ENCODE measurements at regions not wholly inside any gene's neighbourhood (a gene's known extent, or its start where the extent isn't known, plus 50 kb on each side); places are given as distances from the start of the nearest gene placed in this dataset.
A peak's percentile ranks its signal among the peaks of the same experiment; 100 is the strongest.

GRCh38 chr11:13891911-13892310, 70.6 kb upstream of the SPON1 start:
- no peak overlapping the region for H3K4me2 ChIP-seq (ENCODE audit: low read depth, low read length)
- no peak overlapping the region for H3K4me3 ChIP-seq (ENCODE audit: low read length)
- H3K9me2 ChIP-seq (replicated peaks; ENCODE audit: insufficient read depth, low read length) = no peaks in the 10 kb centered on the region
- H2AFZ ChIP-seq (ENCODE audit: low read length) = no peak overlapping the region
- no peaks in the 10 kb centered on the region for H3K79me2 ChIP-seq (ENCODE audit: low read length)
- H3K27me3 ChIP-seq (replicated peaks; ENCODE audit: insufficient read depth, low read length) = no peaks in the 10 kb centered on the region
- no peak for DNase-seq
- TF ChIP-seq EZH2phosphoT487 (IDR thresholded peaks at IDR 0.05; ENCODE audit: low read length) (no peak), EZH2 (optimal IDR thresholded peaks at IDR 0.05; ENCODE audit: low read depth, low read length) (no peak)
- H3K27ac ChIP-seq (ENCODE audit: low read length) = no peak overlapping the region
- H3F3A ChIP-seq (ENCODE audit: insufficient read depth, low read length) = no peaks in the 10 kb centered on the region
- H3K36me3 ChIP-seq (replicated peaks; ENCODE audit: insufficient read depth, low read length) = no peaks in the 10 kb centered on the region
- no peaks in the 10 kb centered on the region for H4K20me1 ChIP-seq (ENCODE audit: insufficient read depth, low read length)
- no peaks in the 10 kb centered on the region for H3K4me1 ChIP-seq (ENCODE audit: low read length)
- H3K9me3 ChIP-seq (replicated peaks; ENCODE audit: insufficient read depth, low read length) = no peaks in the 10 kb centered on the region
- no peak overlapping the region for H3K9ac ChIP-seq (ENCODE audit: low read length)

- H3K4me3 ChIP-seq (ENCODE audit: low read length) = no peak overlapping the region
- no peaks in the 10 kb centered on the region for H3K36me3 ChIP-seq (replicated peaks; ENCODE audit: insufficient read depth, low read length)
- H3K4me2 ChIP-seq (ENCODE audit: low read depth, low read length) = no peak overlapping the region
- no peak for TF ChIP-seq EZH2phosphoT487 (IDR thresholded peaks at IDR 0.05; ENCODE audit: low read length)
- no peak for TF ChIP-seq EZH2 (optimal IDR thresholded peaks at IDR 0.05; ENCODE audit: low read depth, low read length)
- peaks cover 7% of the 10 kb centered on the region; the same call in 1 of the 2 replicates for H3K4me1 ChIP-seq (ENCODE audit: low read length)
- no peak overlapping the region for H3K27ac ChIP-seq (ENCODE audit: low read length)
- no peak overlapping the region for H3K9ac ChIP-seq (ENCODE audit: low read length)
- H4K20me1 ChIP-seq (ENCODE audit: insufficient read depth, low read length) = no peaks in the 10 kb centered on the region
- no peaks in the 10 kb centered on the region for H3K79me2 ChIP-seq (ENCODE audit: low read length)
- H3F3A ChIP-seq (ENCODE audit: insufficient read depth, low read length) = no peaks in the 10 kb centered on the region
- DNase-seq = no peak
- H2AFZ ChIP-seq (ENCODE audit: low read length) = no peak overlapping the region
- no peaks in the 10 kb centered on the region for H3K9me2 ChIP-seq (replicated peaks; ENCODE audit: insufficient read depth, low read length)
- H3K9me3 ChIP-seq (replicated peaks; ENCODE audit: insufficient read depth, low read length) = no peaks in the 10 kb centered on the region
- no peaks in the 10 kb centered on the region for H3K27me3 ChIP-seq (replicated peaks; ENCODE audit: insufficient read depth, low read length)
Measured at GRCh38 chr11:13896175-13896980, 66.1 kb upstream of the SPON1 start.

- Histone ChIP-seq H2AFZ (ENCODE audit: low read length) (no peak overlapping the region), H3K27ac (ENCODE audit: low read length) (no peak overlapping the region)
Measured at GRCh38 chr11:13896981-13897353, 65.6 kb upstream of the SPON1 start.

GRCh38 chr11:13897646-13898276, 64.8 kb upstream of the SPON1 start:
- Histone ChIP-seq H3K9me3 (replicated peaks; ENCODE audit: insufficient read depth, low read length) (no peaks in the 10 kb centered on the region), H4K20me1 (ENCODE audit: insufficient read depth, low read length) (no peaks in the 10 kb centered on the region), H3K4me1 (ENCODE audit: low read length) (peaks cover 7% of the 10 kb centered on the region; the same call in 1 of the 2 replicates), H3F3A (ENCODE audit: insufficient read depth, low read length) (no peaks in the 10 kb centered on the region), H3K4me2 (ENCODE audit: low read depth, low read length) (no peak overlapping the region), H3K9me2 (replicated peaks; ENCODE audit: insufficient read depth, low read length) (no peaks in the 10 kb centered on the region), H3K27ac (ENCODE audit: low read length) (no peak overlapping the region), H3K4me3 (ENCODE audit: low read length) (no peak overlapping the region), H3K36me3 (replicated peaks; ENCODE audit: insufficient read depth, low read length) (no peaks in the 10 kb centered on the region), H3K9ac (ENCODE audit: low read length) (no peak overlapping the region), H3K79me2 (ENCODE audit: low read length) (no peaks in the 10 kb centered on the region), H3K27me3 (replicated peaks; ENCODE audit: insufficient read depth, low read length) (no peaks in the 10 kb centered on the region), H2AFZ (ENCODE audit: low read length) (0 out of 2 replicates have a peak overlapping the region, but pooled peaks have one; percentile 18)
- DNase-seq = peak; percentile 19
- no peak for TF ChIP-seq EZH2 (optimal IDR thresholded peaks at IDR 0.05; ENCODE audit: low read depth, low read length)
- TF ChIP-seq EZH2phosphoT487 (IDR thresholded peaks at IDR 0.05; ENCODE audit: low read length) = no peak
- TF ChIP-seq CTCF (IDR thresholded peaks at IDR 0.05; ENCODE audit: low read length) = no peak

More at GRCh38 chr11:13896981-13897353, 65.6 kb upstream of the SPON1 start:
- no peak overlapping the region for H3K9ac ChIP-seq (ENCODE audit: low read length)
- H3F3A ChIP-seq (ENCODE audit: insufficient read depth, low read length) = no peaks in the 10 kb centered on the region
- H3K9me2 ChIP-seq (replicated peaks; ENCODE audit: insufficient read depth, low read length) = no peaks in the 10 kb centered on the region
- H3K27me3 ChIP-seq (replicated peaks; ENCODE audit: insufficient read depth, low read length) = no peaks in the 10 kb centered on the region
- peaks cover 7% of the 10 kb centered on the region; the same call in 1 of the 2 replicates for H3K4me1 ChIP-seq (ENCODE audit: low read length)
- no peaks in the 10 kb centered on the region for H3K79me2 ChIP-seq (ENCODE audit: low read length)
- H3K4me3 ChIP-seq (ENCODE audit: low read length) = no peak overlapping the region
- TF ChIP-seq CTCF (IDR thresholded peaks at IDR 0.05; ENCODE audit: low read length) = no peak
- DNase-seq = no peak
- no peaks in the 10 kb centered on the region for H4K20me1 ChIP-seq (ENCODE audit: insufficient read depth, low read length)
- no peaks in the 10 kb centered on the region for H3K9me3 ChIP-seq (replicated peaks; ENCODE audit: insufficient read depth, low read length)
- H3K4me2 ChIP-seq (ENCODE audit: low read depth, low read length) = no peak overlapping the region
- H3K36me3 ChIP-seq (replicated peaks; ENCODE audit: insufficient read depth, low read length) = no peaks in the 10 kb centered on the region

Data from MM.1S (cell line).